HepG2 (cell line): ENCODE measurements at regions not wholly inside any gene's neighbourhood (a gene's known extent, or its start where the extent isn't known, plus 50 kb on each side); places are given as distances from the start of the nearest gene placed in this dataset.

Experiments
- ATAC-seq: fragments of 200-7000 bp; cut with Tn5 transposase; 3 replicates; pipeline ENCODE4 v1.9.1; 2020; ENCODE audit warnings: mild to moderate bottlenecking, moderate library complexity
- BruUV-seq: library from RNA; stranded (reverse); fragments of 400-500 nt; replicated peaks from 2 replicates; lab custom pipeline; 2021; lab: Mats Ljungman, UMichigan
- CTCF ChIA-PET: fragments of 300-600 bp; formaldehyde crosslinking; extraction: SDS; loops from one replicate; lab custom pipeline; 2021; ENCODE audit warnings: low total read pairs, inconsistent platforms, low intra/inter-chr PET ratio; lab: Yijun Ruan, JAX
- POLR2A ChIA-PET: fragments of 350-600 bp; sonication (Branson Sonifier 250); formaldehyde crosslinking; loops from one replicate; lab custom pipeline; 2020; ENCODE audit warnings: antibody characterized with exemption, inconsistent platforms; lab: Yijun Ruan, JAX
- DNase-seq: peaks from one replicate; pipeline ENCODE4 v3.0.0-alpha.2; 2015; ENCODE audit warnings: low spot score
- FAIRE-seq: peaks from 3 replicates; lab custom pipeline; 2011; peaks lifted over from hg19 to GRCh38; lab: Jason Lieb, UNC
- H2AFZ ChIP-seq: one replicate; pipeline ENCODE4 v1.6.1; 2011; ENCODE audit warnings: low read length, inconsistent platforms
- H3K27ac ChIP-seq: fragments of 300-600 bp; 3 replicates; pipeline ENCODE4 v1.8.0; 2011; ENCODE audit warnings: mixed run types, mild to moderate bottlenecking, mixed read lengths, low read length, inconsistent platforms; ENCODE audit not compliant: insufficient read depth; ENCODE audit errors: extremely low read length
- H3K27me3 ChIP-seq, 2 experiments: fragments of 200-600 bp in 1 of 2; 2 replicates in 1 of 2; 3 replicates in 1 of 2; pipeline versions ENCODE4 v1.6.0 to v1.8.0; 2011; ENCODE audit warnings: low read length in 2 of 2, mild to moderate bottlenecking in 2 of 2, moderate library complexity in 2 of 2, inconsistent platforms in 1 of 2; ENCODE audit not compliant: insufficient read depth in 2 of 2, control insufficient read depth in 1 of 2
- H3K36me3 ChIP-seq, 2 experiments: fragments of 200-600 bp in 1 of 2; replicated peaks in 1 of 2; 2 replicates in 1 of 2; 3 replicates in 1 of 2; pipeline versions ENCODE4 v1.5.1 to v1.8.0; 2011; ENCODE audit warnings: low read length in 2 of 2, inconsistent platforms in 1 of 2; ENCODE audit not compliant: insufficient read depth in 2 of 2, control insufficient read depth in 1 of 2
- H3K4me1 ChIP-seq: 2 replicates; pipeline ENCODE4 v1.5.1; 2012; ENCODE audit warnings: low read length, inconsistent platforms; ENCODE audit not compliant: insufficient read depth
- H3K4me2 ChIP-seq: 2 replicates; pipeline ENCODE4 v1.6.0; 2011; ENCODE audit warnings: low read depth, low read length, inconsistent platforms
- H3K4me3 ChIP-seq, 3 experiments: fragments of 200-600 bp in 1 of 3; sonication (generic), shearing (Covaris generic) in 1 of 3; replicated peaks in 1 of 3; 2 replicates each; pipeline ENCODE4 v1.5.1; 2011 to 2016; ENCODE audit warnings: low read length in 3 of 3, inconsistent platforms in 2 of 3, low read depth in 2 of 3, mild to moderate bottlenecking in 2 of 3, control low read depth in 1 of 3, mixed read lengths in 1 of 3; ENCODE audit not compliant: insufficient read depth in 1 of 3
- H3K79me2 ChIP-seq: one replicate; pipeline ENCODE4 v1.6.1; 2011; ENCODE audit warnings: low read length, inconsistent platforms; ENCODE audit not compliant: insufficient read depth
- H3K9ac ChIP-seq: 2 replicates; pipeline ENCODE4 v1.6.0; 2011; ENCODE audit warnings: mild to moderate bottlenecking, low read depth, low read length, inconsistent platforms; ENCODE audit not compliant: insufficient read depth
- H3K9me3 ChIP-seq: 2 replicates; pipeline ENCODE4 v1.5.1; 2012; ENCODE audit warnings: mild to moderate bottlenecking, low read length
- H4K20me1 ChIP-seq: 2 replicates; pipeline ENCODE4 v1.6.0; 2011; ENCODE audit warnings: inconsistent platforms, mild to moderate bottlenecking, low read length, moderate library complexity; ENCODE audit not compliant: insufficient read depth
- NR2F2 ChIP-seq: IDR thresholded peaks from 2 replicates; pipeline ENCODE4 v1.6.1; 2012; ENCODE audit warnings: low read depth, inconsistent platforms, borderline replicate concordance
- NRL ChIP-seq: sonication (generic); formaldehyde crosslinking; IDR thresholded peaks from 2 replicates; pipeline ENCODE4 v1.5.0; 2020; ENCODE audit warnings: missing genetic modification reagents, mild to moderate bottlenecking, moderate library complexity, borderline replicate concordance
- ZBTB37 ChIP-seq: sonication (generic); formaldehyde crosslinking; IDR thresholded peaks from 2 replicates; pipeline ENCODE4 v1.4.0; 2020; ENCODE audit warnings: mild to moderate bottlenecking, missing genetic modification reagents
- ZBTB39 ChIP-seq: sonication (generic); formaldehyde crosslinking; IDR thresholded peaks from 2 replicates; pipeline ENCODE4 v1.5.0; 2020; ENCODE audit warnings: missing genetic modification reagents
- ZEB1 ChIP-seq: IDR thresholded peaks from 2 replicates; pipeline ENCODE4 v1.6.1; 2012; ENCODE audit warnings: mild to moderate bottlenecking, low read depth, inconsistent platforms; ENCODE audit not compliant: insufficient replicate concordance
- ZNF800 ChIP-seq: sonication (generic); formaldehyde crosslinking; IDR thresholded peaks from 2 replicates; pipeline ENCODE4 v1.4.0; 2020; ENCODE audit warnings: missing genetic modification reagents
- ZSCAN30 ChIP-seq: sonication (generic); formaldehyde crosslinking; IDR thresholded peaks from 2 replicates; pipeline ENCODE4 v1.5.0; 2020; ENCODE audit warnings: mild to moderate bottlenecking, missing genetic modification reagents
- ZSCAN5A ChIP-seq: sonication (generic); formaldehyde crosslinking; IDR thresholded peaks from 2 replicates; pipeline ENCODE4 v1.8.0; 2022; ENCODE audit warnings: mild to moderate bottlenecking, missing genetic modification reagents, borderline replicate concordance
- WGBS: methylation state at CpG from one replicate; pipeline ENCODE4 v1.1.6; 2017; ENCODE audit warnings: low lambda C conversion rate; 5-methylcytosine and 5-hydroxymethylcytosine counted together
- in situ Hi-C: cut with HindIII; loops from 2 replicates; pipeline ENCODE4 v1.10.0; 2017; ENCODE audit warnings: low pct_unique_long_range_greater_than_20kb; ENCODE audit not compliant: extremely low pct_ligation_motif_present
- intact Hi-C: fragments of 100-400 bp; cut with micrococcal nuclease; formaldehyde crosslinking; loops from one replicate; pipeline ENCODE4 v1.10.0; 2022; ENCODE audit not compliant: unreplicated experiment

- in situ Hi-C loops, result no loop called here
- H3K9ac ChIP-seq, result no peak overlapping the region
- no peak overlapping the region for H3K4me3 ChIP-seq
- BruUV-seq, result no TSS peak
- ATAC-seq (no peak), DNase-seq (no peak), FAIRE-seq (no peak)
- CTCF ChIA-PET, result no interaction called here
- no peak overlapping the region for H3K27ac ChIP-seq
- no peaks in the 10 kb centered on the region for H3K36me3 ChIP-seq
- POLR2A ChIA-PET, result no interaction called here
- H3K4me1 ChIP-seq, result peaks cover 4% of the 10 kb centered on the region; the same call in 1 of the 2 replicates
- H3K9me3 ChIP-seq, result no peaks in the 10 kb centered on the region
- WGBS, result 48% methylated on average over 3 of the region's 3 CpGs
- no peaks in the 10 kb centered on the region for H4K20me1 ChIP-seq
- no peak overlapping the region for H2AFZ ChIP-seq
- H3K4me2 ChIP-seq, result no peak overlapping the region
- H3K27me3 ChIP-seq, result no peaks in the 10 kb centered on the region
- TF ChIP-seq ZNF800 (CRISPR knock-in tag) (no peak), NR2F2 (no peak), ZBTB39 (CRISPR knock-in tag) (no peak), NRL (CRISPR knock-in tag) (no peak), ZEB1 (no peak), ZBTB37 (no peak), ZSCAN30 (CRISPR knock-in tag) (no peak), ZSCAN5A (CRISPR knock-in tag) (no peak)
- intact Hi-C loops, result no loop called here
- H3K79me2 ChIP-seq, result no peaks in the 10 kb centered on the region
These were observed 435.6 kb upstream of the ONECUT1 start for GRCh38 chr15:53225781-53226180.
